GM23338 (cell line): ENCODE measurements at regions not wholly inside any gene's neighbourhood (a gene's known extent, or its start where the extent isn't known, plus 50 kb on each side); places are given as distances from the start of the nearest gene placed in this dataset.

ENCODE experiments used
- ATAC-seq: fragments of 200-7000 bp; cut with Tn5 transposase; 3 replicates; pipeline ENCODE4 v1.9.1; 2020
- DNase-seq: peaks from one replicate; pipeline ENCODE4 v3.0.0-alpha.2; 2015; ENCODE audit warnings: low spot score
- H2AFZ ChIP-seq: fragments of 200-600 bp; sonication (generic); 2 replicates; pipeline ENCODE4 v1.8.0; 2016; ENCODE audit warnings: antibody characterized with exemption, mild to moderate bottlenecking, moderate library complexity
- H3F3A ChIP-seq: fragments of 200-600 bp; sonication (generic); replicated peaks from 2 replicates; pipeline ENCODE4 v1.8.0; 2017; ENCODE audit warnings: antibody characterized with exemption, mixed run types, low read depth
- H3K27ac ChIP-seq: fragments of 200-600 bp; sonication (generic); 2 replicates; pipeline ENCODE4 v1.6.1; 2016; ENCODE audit warnings: low read depth
- H3K27me3 ChIP-seq: fragments of 200-600 bp; sonication (generic); 2 replicates; pipeline ENCODE4 v1.8.0; 2016; ENCODE audit warnings: mild to moderate bottlenecking, mixed run types, moderate library complexity; ENCODE audit not compliant: insufficient read depth
- H3K36me3 ChIP-seq: fragments of 200-600 bp; sonication (generic); 2 replicates; pipeline ENCODE4 v1.8.0; 2016; ENCODE audit warnings: mild to moderate bottlenecking; ENCODE audit not compliant: insufficient read depth
- H3K4me1 ChIP-seq: fragments of 200-600 bp; sonication (generic); 2 replicates; pipeline ENCODE4 v1.8.0; 2016; ENCODE audit warnings: mild to moderate bottlenecking, moderate library complexity; ENCODE audit not compliant: insufficient read depth
- H3K4me2 ChIP-seq: fragments of 200-600 bp; sonication (generic); 2 replicates; pipeline ENCODE4 v1.7.1; 2017; ENCODE audit warnings: mixed run types
- H3K4me3 ChIP-seq: fragments of 200-600 bp; sonication (generic); 2 replicates; pipeline ENCODE4 v1.6.1; 2016; ENCODE audit warnings: mixed run types
- H3K79me2 ChIP-seq: fragments of 200-600 bp; sonication (generic); replicated peaks from 2 replicates; pipeline ENCODE4 v1.8.0; 2017; ENCODE audit warnings: mild to moderate bottlenecking; ENCODE audit not compliant: insufficient read depth
- H3K9me2 ChIP-seq: fragments of 200-600 bp; sonication (generic); 2 replicates; pipeline ENCODE4 v1.8.0; 2017; ENCODE audit not compliant: insufficient read depth
- H4K20me1 ChIP-seq: fragments of 200-600 bp; sonication (generic); replicated peaks from 2 replicates; pipeline ENCODE4 v1.8.0; 2017; ENCODE audit warnings: mild to moderate bottlenecking; ENCODE audit not compliant: insufficient read depth
- H3K27ac Mint-ChIP-seq: 2 replicates; pipeline ENCODE4 v1.8.0; 2020; ENCODE audit warnings: inconsistent platforms, mild to moderate bottlenecking, moderate library complexity, mixed read lengths
- H3K27me3 Mint-ChIP-seq: 3 replicates; pipeline ENCODE4 v1.8.0; 2022; ENCODE audit warnings: low read depth, mild to moderate bottlenecking, moderate library complexity, mixed read lengths, inconsistent platforms; ENCODE audit not compliant: insufficient read depth, poor library complexity
- H3K36me3 Mint-ChIP-seq: 3 replicates; pipeline ENCODE4 v1.8.0; 2021; ENCODE audit warnings: low read depth, mild to moderate bottlenecking, inconsistent platforms, moderate library complexity, mixed read lengths
- H3K4me1 Mint-ChIP-seq: 3 replicates; pipeline ENCODE4 v1.8.0; 2020; ENCODE audit warnings: mild to moderate bottlenecking, inconsistent platforms, mixed read lengths
- H3K4me3 Mint-ChIP-seq: 3 replicates; pipeline ENCODE4 v1.8.0; 2021; ENCODE audit warnings: moderate library complexity, mild to moderate bottlenecking, inconsistent platforms, mixed read lengths
- H3K9me3 Mint-ChIP-seq: 3 replicates; pipeline ENCODE4 v1.8.0; 2020; ENCODE audit warnings: moderate library complexity, mild to moderate bottlenecking, inconsistent platforms, mixed read lengths
- EZH2 ChIP-seq: fragments of 200-600 bp; sonication (generic); IDR thresholded peaks from one replicate; pipeline ENCODE4 v1.8.0; 2017; ENCODE audit warnings: antibody characterized with exemption, mild to moderate bottlenecking, low read depth; ENCODE audit not compliant: unreplicated experiment
- NANOG ChIP-seq: IDR thresholded peaks from 2 replicates; pipeline ENCODE4 v1.6.1; 2016; ENCODE audit warnings: antibody characterized with exemption, borderline replicate concordance
- POLR2AphosphoS5 ChIP-seq: IDR thresholded peaks from 2 replicates; pipeline ENCODE4 v1.6.1; 2016; ENCODE audit warnings: antibody characterized with exemption, low read depth
- STAT1 ChIP-seq: IDR thresholded peaks from one replicate; pipeline ENCODE4 v1.6.1; 2016; ENCODE audit warnings: antibody characterized with exemption; ENCODE audit not compliant: unreplicated experiment
- ZNF114 ChIP-seq: fragments of 250-450 bp; sonication (Bioruptor Pico); IDR thresholded peaks from 2 replicates; pipeline ENCODE4 v1.5.0; 2020; ENCODE audit warnings: mild to moderate bottlenecking, moderate library complexity
- ZNF331 ChIP-seq: fragments of 250-450 bp; sonication (Bioruptor Pico); IDR thresholded peaks from 2 replicates; pipeline ENCODE4 v1.5.0; 2020; ENCODE audit warnings: low read depth, mild to moderate bottlenecking, moderate library complexity
- TF ChIP-seq, protein P1 (sequence below): IDR thresholded peaks from one replicate; pipeline ENCODE4 v1.6.1; 2018; ENCODE audit warnings: antibody characterized with exemption; ENCODE audit not compliant: unreplicated experiment
- TF ChIP-seq, protein P2 (sequence below), 2 experiments: fragments of 200-600 bp in 1 of 2; sonication (generic) in 1 of 2; conservative IDR thresholded peaks; 2 replicates each; pipeline versions ENCODE4 v1.5.1 to v1.6.1; 2016 to 2017; ENCODE audit warnings: antibody characterized with exemption in 2 of 2, low read depth in 2 of 2, mild to moderate bottlenecking in 2 of 2, moderate library complexity in 1 of 2
- TF ChIP-seq, protein P3 (sequence below): IDR thresholded peaks from 2 replicates; pipeline ENCODE4 v1.6.1; 2016; ENCODE audit warnings: antibody characterized with exemption

DNA sequence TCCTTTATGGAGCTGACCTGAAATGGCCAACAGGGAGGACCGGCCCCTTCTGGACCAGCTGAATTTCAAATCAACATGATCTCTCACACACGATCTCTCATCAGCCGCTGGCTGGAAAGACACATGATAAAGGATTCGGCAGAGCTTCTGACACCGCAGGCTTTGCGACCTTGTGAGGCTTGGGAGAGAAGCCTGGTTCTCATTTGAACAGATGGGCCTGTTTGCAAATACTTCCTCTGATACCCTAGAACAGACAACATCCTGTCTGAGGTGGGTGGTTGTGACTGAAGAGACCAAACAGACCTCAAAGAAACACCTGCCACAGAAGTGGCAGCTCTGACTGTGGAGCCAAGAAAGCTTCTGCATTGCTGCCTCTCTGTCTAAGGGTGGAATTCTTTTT is 77.9 kb upstream of the SDK2 start (continued):
- TF ChIP-seq ZNF331: no peak
- TF ChIP-seq, protein P1, sequence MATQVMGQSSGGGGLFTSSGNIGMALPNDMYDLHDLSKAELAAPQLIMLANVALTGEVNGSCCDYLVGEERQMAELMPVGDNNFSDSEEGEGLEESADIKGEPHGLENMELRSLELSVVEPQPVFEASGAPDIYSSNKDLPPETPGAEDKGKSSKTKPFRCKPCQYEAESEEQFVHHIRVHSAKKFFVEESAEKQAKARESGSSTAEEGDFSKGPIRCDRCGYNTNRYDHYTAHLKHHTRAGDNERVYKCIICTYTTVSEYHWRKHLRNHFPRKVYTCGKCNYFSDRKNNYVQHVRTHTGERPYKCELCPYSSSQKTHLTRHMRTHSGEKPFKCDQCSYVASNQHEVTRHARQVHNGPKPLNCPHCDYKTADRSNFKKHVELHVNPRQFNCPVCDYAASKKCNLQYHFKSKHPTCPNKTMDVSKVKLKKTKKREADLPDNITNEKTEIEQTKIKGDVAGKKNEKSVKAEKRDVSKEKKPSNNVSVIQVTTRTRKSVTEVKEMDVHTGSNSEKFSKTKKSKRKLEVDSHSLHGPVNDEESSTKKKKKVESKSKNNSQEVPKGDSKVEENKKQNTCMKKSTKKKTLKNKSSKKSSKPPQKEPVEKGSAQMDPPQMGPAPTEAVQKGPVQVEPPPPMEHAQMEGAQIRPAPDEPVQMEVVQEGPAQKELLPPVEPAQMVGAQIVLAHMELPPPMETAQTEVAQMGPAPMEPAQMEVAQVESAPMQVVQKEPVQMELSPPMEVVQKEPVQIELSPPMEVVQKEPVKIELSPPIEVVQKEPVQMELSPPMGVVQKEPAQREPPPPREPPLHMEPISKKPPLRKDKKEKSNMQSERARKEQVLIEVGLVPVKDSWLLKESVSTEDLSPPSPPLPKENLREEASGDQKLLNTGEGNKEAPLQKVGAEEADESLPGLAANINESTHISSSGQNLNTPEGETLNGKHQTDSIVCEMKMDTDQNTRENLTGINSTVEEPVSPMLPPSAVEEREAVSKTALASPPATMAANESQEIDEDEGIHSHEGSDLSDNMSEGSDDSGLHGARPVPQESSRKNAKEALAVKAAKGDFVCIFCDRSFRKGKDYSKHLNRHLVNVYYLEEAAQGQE: no peak
- TF ChIP-seq EZH2: no peak
- TF ChIP-seq, protein P2, sequence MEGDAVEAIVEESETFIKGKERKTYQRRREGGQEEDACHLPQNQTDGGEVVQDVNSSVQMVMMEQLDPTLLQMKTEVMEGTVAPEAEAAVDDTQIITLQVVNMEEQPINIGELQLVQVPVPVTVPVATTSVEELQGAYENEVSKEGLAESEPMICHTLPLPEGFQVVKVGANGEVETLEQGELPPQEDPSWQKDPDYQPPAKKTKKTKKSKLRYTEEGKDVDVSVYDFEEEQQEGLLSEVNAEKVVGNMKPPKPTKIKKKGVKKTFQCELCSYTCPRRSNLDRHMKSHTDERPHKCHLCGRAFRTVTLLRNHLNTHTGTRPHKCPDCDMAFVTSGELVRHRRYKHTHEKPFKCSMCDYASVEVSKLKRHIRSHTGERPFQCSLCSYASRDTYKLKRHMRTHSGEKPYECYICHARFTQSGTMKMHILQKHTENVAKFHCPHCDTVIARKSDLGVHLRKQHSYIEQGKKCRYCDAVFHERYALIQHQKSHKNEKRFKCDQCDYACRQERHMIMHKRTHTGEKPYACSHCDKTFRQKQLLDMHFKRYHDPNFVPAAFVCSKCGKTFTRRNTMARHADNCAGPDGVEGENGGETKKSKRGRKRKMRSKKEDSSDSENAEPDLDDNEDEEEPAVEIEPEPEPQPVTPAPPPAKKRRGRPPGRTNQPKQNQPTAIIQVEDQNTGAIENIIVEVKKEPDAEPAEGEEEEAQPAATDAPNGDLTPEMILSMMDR (conservative IDR thresholded peaks at IDR 0.05; ENCODE audit: low read depth in 2 of 2): no peak
- TF ChIP-seq ZNF114 (CRISPR knock-in tag): no peak
- no peak for TF ChIP-seq NANOG
- no peak for TF ChIP-seq POLR2AphosphoS5
- TF ChIP-seq, protein P3, sequence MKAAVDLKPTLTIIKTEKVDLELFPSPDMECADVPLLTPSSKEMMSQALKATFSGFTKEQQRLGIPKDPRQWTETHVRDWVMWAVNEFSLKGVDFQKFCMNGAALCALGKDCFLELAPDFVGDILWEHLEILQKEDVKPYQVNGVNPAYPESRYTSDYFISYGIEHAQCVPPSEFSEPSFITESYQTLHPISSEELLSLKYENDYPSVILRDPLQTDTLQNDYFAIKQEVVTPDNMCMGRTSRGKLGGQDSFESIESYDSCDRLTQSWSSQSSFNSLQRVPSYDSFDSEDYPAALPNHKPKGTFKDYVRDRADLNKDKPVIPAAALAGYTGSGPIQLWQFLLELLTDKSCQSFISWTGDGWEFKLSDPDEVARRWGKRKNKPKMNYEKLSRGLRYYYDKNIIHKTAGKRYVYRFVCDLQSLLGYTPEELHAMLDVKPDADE: no peak

DNA sequence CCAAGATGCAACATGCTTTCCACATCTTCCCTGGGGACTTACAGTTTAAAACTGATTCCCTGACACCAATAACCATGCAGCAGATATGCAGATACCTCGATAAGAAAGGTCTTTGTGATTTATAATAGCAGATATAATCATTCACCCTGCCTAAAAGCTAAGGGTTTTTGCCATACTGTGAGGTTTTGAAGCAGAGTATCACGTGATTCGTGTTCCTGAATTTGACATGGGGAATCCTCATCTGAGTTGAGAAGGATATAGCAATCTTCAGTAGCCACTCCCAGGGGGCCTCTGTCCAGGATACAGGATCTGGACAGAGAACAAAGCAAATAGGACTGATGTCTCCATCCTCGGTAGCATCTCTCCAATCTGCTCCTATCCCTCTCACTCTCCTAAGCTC is 79.1 kb upstream of the SDK2 start:
- H3K36me3 Mint-ChIP-seq: no peaks in the 10 kb centered on the region
- H3K4me2 ChIP-seq: no peak overlapping the region
- no peaks in the 10 kb centered on the region for H3K79me2 ChIP-seq
- DNase-seq (no peak), ATAC-seq (no peak)
- no peak overlapping the region for H3K27ac Mint-ChIP-seq
- H3K9me3 Mint-ChIP-seq: no peaks in the 10 kb centered on the region
- H3K9me2 ChIP-seq: no peaks in the 10 kb centered on the region
- H3K27me3 ChIP-seq: no peaks in the 10 kb centered on the region
- H3K4me3 ChIP-seq: no peak overlapping the region
- H3K4me1 Mint-ChIP-seq: peaks cover 8% of the 10 kb centered on the region
- peaks cover 9% of the 10 kb centered on the region for H3K27me3 Mint-ChIP-seq
- TF ChIP-seq, protein P3: no peak
- TF ChIP-seq ZNF114 (CRISPR knock-in tag) (no peak), STAT1 (no peak), NANOG (no peak)
- no peaks in the 10 kb centered on the region for H3F3A ChIP-seq
- H3K4me3 Mint-ChIP-seq: no peak overlapping the region
- H4K20me1 ChIP-seq: no peaks in the 10 kb centered on the region
- no peak overlapping the region for H2AFZ ChIP-seq
- no peaks in the 10 kb centered on the region for H3K36me3 ChIP-seq
- H3K4me1 ChIP-seq: no peaks in the 10 kb centered on the region
- no peak overlapping the region for H3K27ac ChIP-seq
